Transverse colon (tissue), 4 donors: ENCODE measurements at regions not wholly inside any gene's neighbourhood (a gene's known extent, or its start where the extent isn't known, plus 50 kb on each side); places are given as distances from the start of the nearest gene placed in this dataset.

ENCODE experiments used
- DNase-seq: peaks from one replicate; pipeline ENCODE4 v3.0.0-alpha.2; 2019
- H3K27ac ChIP-seq, 4 donors: fragments of 200-600 bp; sonication (generic); 2 replicates each; pipeline ENCODE4 v1.5.1; 2016 to 2018; ENCODE audit warnings: inconsistent platforms in 4 of 4
- H3K27me3 ChIP-seq: fragments of 200-600 bp; sonication (generic); 2 replicates; pipeline ENCODE4 v1.5.1; 2017; ENCODE audit warnings: inconsistent platforms
- H3K36me3 ChIP-seq, 4 donors: fragments of 200-600 bp; sonication (generic); 2 replicates each; pipeline ENCODE4 v1.5.1; 2017 to 2019; ENCODE audit warnings: inconsistent platforms in 4 of 4
- H3K4me1 ChIP-seq, 4 donors: fragments of 200-600 bp; sonication (generic); 2 replicates each; pipeline ENCODE4 v1.5.1; 2017 to 2020; ENCODE audit warnings: inconsistent platforms in 4 of 4
- H3K4me3 ChIP-seq, 4 donors: fragments of 200-600 bp; sonication (generic); 1 replicate in 1 of 4; 2 replicates in 3 of 4; pipeline versions ENCODE4 v1.5.1 to v1.6.1; 2017 to 2019; ENCODE audit warnings: inconsistent platforms in 4 of 4
- H3K9me3 ChIP-seq, 2 donors: fragments of 200-600 bp; sonication (generic); 2 replicates each; pipeline ENCODE4 v1.5.1; 2017 to 2019; ENCODE audit warnings: inconsistent platforms in 2 of 2
- CTCF ChIP-seq, 5 experiments: fragments of 200-600 bp in 3 of 5; fragments of 450-650 bp in 2 of 5; sonication (generic) in 3 of 5; IDR thresholded peaks; 1 replicate in 2 of 5; 2 replicates in 3 of 5; pipeline ENCODE4 v1.5.1; 2016 to 2017; ENCODE audit warnings: antibody characterized with exemption in 5 of 5, inconsistent platforms in 3 of 5, mild to moderate bottlenecking in 2 of 5, moderate library complexity in 1 of 5
- EP300 ChIP-seq: sonication (generic); formaldehyde crosslinking; IDR thresholded peaks from one replicate; pipeline ENCODE4 v1.6.1; 2017; ENCODE audit warnings: antibody characterized with exemption, low read depth
- POLR2A ChIP-seq: fragments of 450-650 bp; IDR thresholded peaks from one replicate; pipeline ENCODE4 v1.6.1; 2016; ENCODE audit warnings: antibody characterized with exemption, mild to moderate bottlenecking, moderate library complexity
- POLR2AphosphoS5 ChIP-seq, 3 donors: sonication (generic); formaldehyde crosslinking; IDR thresholded peaks; one replicate each; pipeline ENCODE4 v1.6.1; 2016; ENCODE audit warnings: antibody characterized with exemption in 3 of 3
- WGBS, 2 donors: methylation state at CpG; one replicate each; pipeline ENCODE4 v1.1.5; 2018; ENCODE audit warnings: low coverage in 1 of 2; 5-methylcytosine and 5-hydroxymethylcytosine counted together
- in situ Hi-C, 4 donors: fragments of 200-750 bp; cut with MboI; loops; one replicate each; pipeline versions ENCODE4 v1.15.0 to v1.15.1; 2017; ENCODE audit warnings: low sequenced_read_pairs in 3 of 4, low pct_ligation_motif_present in 1 of 4, low pct_unique_long_range_greater_than_20kb in 1 of 4
- intact Hi-C: fragments of 100-400 bp; cut with DNase I; formaldehyde crosslinking; loops from one replicate; pipeline ENCODE4 v1.15.1; 2023; ENCODE audit warnings: low total_unique reads

- H3K36me3 ChIP-seq, result no peaks in the 10 kb centered on the region
- no peaks in the 10 kb centered on the region for H3K9me3 ChIP-seq
- intact Hi-C loops (no loop called here), in situ Hi-C loops (no loop called here)
- no peak overlapping the region for H3K4me3 ChIP-seq
- peaks cover 4% of the 10 kb centered on the region for H3K27me3 ChIP-seq
- no peak for DNase-seq
- TF ChIP-seq EP300 (no peak), POLR2AphosphoS5 (IDR thresholded peaks at IDR 0.05) (no peak), POLR2A (no peak), CTCF (IDR thresholded peaks at IDR 0.05) (no peak)
- WGBS, 2 donors, result 71 to 75% methylated on average over 2 to 7 of the region's 7 CpGs
- H3K4me1 ChIP-seq, result no peaks in the 10 kb centered on the region
- no peak overlapping the region for H3K27ac ChIP-seq
These were observed 67.3 kb upstream of the ONECUT1 start for GRCh38 chr15:52857471-52857870.

- in situ Hi-C loops, result no loop called here
- TF ChIP-seq EP300, result no peak
- TF ChIP-seq CTCF (IDR thresholded peaks at IDR 0.05), result no peak
- no peak for TF ChIP-seq POLR2AphosphoS5 (IDR thresholded peaks at IDR 0.05)
- no peak for TF ChIP-seq POLR2A
- DNase-seq, result no peak
- Histone ChIP-seq H3K36me3 (no peaks in the 10 kb centered on the region), H3K27me3 (peaks cover 4% of the 10 kb centered on the region), H3K4me3 (no peak overlapping the region), H3K27ac (no peak overlapping the region), H3K4me1 (no peaks in the 10 kb centered on the region), H3K9me3 (no peaks in the 10 kb centered on the region)
- WGBS, 2 donors, result 94% methylated on average over 1 of the region's 1 CpG; no CpG with 5 or more reads in 1 of the 2 donors
- intact Hi-C loops, result no loop called here
These were observed 66.2 kb upstream of the ONECUT1 start for GRCh38 chr15:52856286-52856685.

GRCh38 chr15:52855157-52855556, 65.0 kb upstream of the ONECUT1 start:
- intact Hi-C loops, result no loop called here

GRCh38 chr15:52844823-52845222, 54.7 kb upstream of the ONECUT1 start:
- Histone ChIP-seq H3K4me1 (no peaks in the 10 kb centered on the region), H3K36me3 (no peaks in the 10 kb centered on the region), H3K9me3 (no peaks in the 10 kb centered on the region), H3K27ac (no peak overlapping the region), H3K4me3 (no peak overlapping the region), H3K27me3 (no peaks in the 10 kb centered on the region)
- no peak for TF ChIP-seq EP300
- no peak for TF ChIP-seq POLR2A
- TF ChIP-seq POLR2AphosphoS5 (IDR thresholded peaks at IDR 0.05), result no peak
- no peak for TF ChIP-seq CTCF (IDR thresholded peaks at IDR 0.05)
- intact Hi-C loops (no loop called here), in situ Hi-C loops (no loop called here)
- no peak for DNase-seq
- WGBS, 2 donors, result 70 to 78% methylated on average over 5 of the region's 5 CpGs

More at GRCh38 chr15:52855157-52855556, 65.0 kb upstream of the ONECUT1 start:
- TF ChIP-seq POLR2A (no peak), CTCF (IDR thresholded peaks at IDR 0.05) (no peak), EP300 (no peak), POLR2AphosphoS5 (IDR thresholded peaks at IDR 0.05) (no peak)
- Histone ChIP-seq H3K36me3 (no peaks in the 10 kb centered on the region), H3K27me3 (peaks cover 4% of the 10 kb centered on the region), H3K27ac (no peak overlapping the region), H3K4me1 (no peaks in the 10 kb centered on the region), H3K4me3 (no peak overlapping the region), H3K9me3 (no peaks in the 10 kb centered on the region)
- WGBS, 2 donors, result 62% methylated on average over 3 of the region's 3 CpGs; no CpG with 5 or more reads in 1 of the 2 donors
- no peak for DNase-seq
- in situ Hi-C loops, result no loop called here
